HEK293 (cell line): ENCODE measurements at regions not wholly inside any gene's neighbourhood (a gene's known extent, or its start where the extent isn't known, plus 50 kb on each side); places are given as distances from the start of the nearest gene placed in this dataset.

Source experiments
- CTCF ChIA-PET: fragments of 350-600 bp; formaldehyde crosslinking; extraction: SDS; loops from one replicate; lab custom pipeline; 2021; ENCODE audit warnings: antibody characterized with exemption; lab: Yijun Ruan, JAX
- POLR2A ChIA-PET: fragments of 300-600 bp; formaldehyde crosslinking; extraction: SDS; loops from one replicate; lab custom pipeline; 2020; ENCODE audit warnings: antibody characterized with exemption, inconsistent platforms; lab: Yijun Ruan, JAX
- H3K27ac ChIP-seq: fragments of 200-500 bp; sonication (Bioruptor generic); 2 replicates; pipeline ENCODE4 v1.5.1; 2014; ENCODE audit warnings: low read depth, low read length, control low read depth, inconsistent platforms; ENCODE audit errors: extremely low read depth
- H3K36me3 ChIP-seq, 2 experiments: fragments of 200-500 bp in 1 of 2; sonication (Bioruptor generic) in 1 of 2; 1 replicate in 1 of 2; 2 replicates in 1 of 2; pipeline ENCODE4 v1.5.1; 2014 to 2017; ENCODE audit warnings: inconsistent platforms in 2 of 2, low read length in 2 of 2; ENCODE audit not compliant: control insufficient read depth in 2 of 2, insufficient read depth in 1 of 2
- H3K4me1 ChIP-seq: fragments of 200-500 bp; sonication (Bioruptor generic); 2 replicates; pipeline ENCODE4 v1.5.1; 2014; ENCODE audit warnings: mild to moderate bottlenecking, low read length, inconsistent platforms; ENCODE audit not compliant: control insufficient read depth, insufficient read depth
- H3K4me3 ChIP-seq: 2 replicates; pipeline ENCODE4 v1.5.1; 2011; ENCODE audit warnings: low read depth, mild to moderate bottlenecking, control low read depth, low read length, moderate library complexity
- H3K9me3 ChIP-seq: fragments of 200-500 bp; sonication (Bioruptor generic); 2 replicates; pipeline ENCODE4 v1.5.1; 2014; ENCODE audit warnings: low read depth, low read length, inconsistent platforms; ENCODE audit not compliant: control insufficient read depth, insufficient read depth
- GLIS1 ChIP-seq: fragments of 450-650 bp; formaldehyde crosslinking; IDR thresholded peaks from 2 replicates; pipeline ENCODE4 v1.5.1; 2016; ENCODE audit warnings: missing biosample characterization, missing genetic modification characterization
- HOXD13 ChIP-seq: sonication (generic); formaldehyde crosslinking; IDR thresholded peaks from 2 replicates; pipeline ENCODE4 v1.8.0; 2022; ENCODE audit warnings: missing genetic modification reagents, borderline replicate concordance
- OSR2 ChIP-seq: fragments of 450-650 bp; formaldehyde crosslinking; IDR thresholded peaks from 2 replicates; pipeline ENCODE4 v1.5.1; 2016; ENCODE audit warnings: missing biosample characterization, missing genetic modification characterization
- OVOL3 ChIP-seq: fragments of 450-650 bp; formaldehyde crosslinking; IDR thresholded peaks from 2 replicates; pipeline ENCODE4 v1.5.1; 2016; ENCODE audit warnings: missing biosample characterization, missing genetic modification characterization
- SCRT2 ChIP-seq: fragments of 450-650 bp; formaldehyde crosslinking; IDR thresholded peaks from 2 replicates; pipeline ENCODE4 v1.5.1; 2016; ENCODE audit warnings: missing biosample characterization, missing genetic modification characterization
- SP7 ChIP-seq: fragments of 450-650 bp; formaldehyde crosslinking; IDR thresholded peaks from 2 replicates; pipeline ENCODE4 v1.5.1; 2016; ENCODE audit warnings: missing biosample characterization, missing genetic modification characterization
- ZBTB21 ChIP-seq: fragments of 450-650 bp; formaldehyde crosslinking; IDR thresholded peaks from 2 replicates; pipeline ENCODE4 v1.5.1; 2017; ENCODE audit warnings: missing biosample characterization, missing genetic modification characterization
- ZBTB26 ChIP-seq: fragments of 450-650 bp; formaldehyde crosslinking; optimal IDR thresholded peaks from 2 replicates; pipeline ENCODE3; 2016; ENCODE audit warnings: missing biosample characterization, mild to moderate bottlenecking, missing genetic modification characterization
- ZBTB7A ChIP-seq: fragments of 450-650 bp; formaldehyde crosslinking; IDR thresholded peaks from 2 replicates; pipeline ENCODE4 v1.5.1; 2016; ENCODE audit warnings: low read depth, missing biosample characterization, missing genetic modification characterization
- ZNF169 ChIP-seq: fragments of 450-650 bp; formaldehyde crosslinking; IDR thresholded peaks from 2 replicates; pipeline ENCODE4 v1.5.1; 2016; ENCODE audit warnings: missing biosample characterization, missing genetic modification characterization
- ZNF223 ChIP-seq: fragments of 450-650 bp; formaldehyde crosslinking; IDR thresholded peaks from 2 replicates; pipeline ENCODE4 v1.5.1; 2016; ENCODE audit warnings: missing biosample characterization, missing genetic modification characterization
- ZNF37A ChIP-seq: fragments of 450-650 bp; IDR thresholded peaks from 2 replicates; pipeline ENCODE4 v1.5.1; 2018; ENCODE audit warnings: missing biosample characterization, missing genetic modification characterization
- ZNF394 ChIP-seq: fragments of 450-650 bp; formaldehyde crosslinking; IDR thresholded peaks from 2 replicates; pipeline ENCODE4 v1.5.1; 2016; ENCODE audit warnings: missing biosample characterization, missing genetic modification characterization, mild to moderate bottlenecking, moderate library complexity, borderline replicate concordance
- ZNF529 ChIP-seq: fragments of 450-650 bp; formaldehyde crosslinking; IDR thresholded peaks from 2 replicates; pipeline ENCODE4 v1.5.1; 2017; ENCODE audit warnings: missing genetic modification characterization, missing biosample characterization; ENCODE audit not compliant: insufficient replicate concordance
- ZNF555 ChIP-seq: fragments of 450-650 bp; formaldehyde crosslinking; conservative IDR thresholded peaks from 2 replicates; pipeline ENCODE4 v1.5.1; 2017; ENCODE audit warnings: missing biosample characterization, mild to moderate bottlenecking, missing genetic modification characterization, inconsistent platforms
- ZNF610 ChIP-seq: fragments of 450-650 bp; formaldehyde crosslinking; IDR thresholded peaks from 2 replicates; pipeline ENCODE4 v1.5.1; 2016; ENCODE audit warnings: missing biosample characterization, missing genetic modification characterization, borderline replicate concordance
- ZNF621 ChIP-seq: fragments of 450-650 bp; formaldehyde crosslinking; IDR thresholded peaks from 2 replicates; pipeline ENCODE4 v1.5.1; 2017; ENCODE audit warnings: missing biosample characterization, missing genetic modification characterization
- ZNF624 ChIP-seq: fragments of 450-650 bp; formaldehyde crosslinking; IDR thresholded peaks from 2 replicates; pipeline ENCODE4 v1.5.1; 2017; ENCODE audit warnings: missing biosample characterization, missing genetic modification characterization
- ZNF626 ChIP-seq: fragments of 450-650 bp; sonication (Bioruptor Pico); formaldehyde crosslinking; IDR thresholded peaks from 2 replicates; pipeline ENCODE4 v1.5.1; 2018; ENCODE audit warnings: missing biosample characterization, missing genetic modification characterization, inconsistent platforms
- ZNF658 ChIP-seq: fragments of 450-650 bp; formaldehyde crosslinking; IDR thresholded peaks from 2 replicates; pipeline ENCODE4; 2016; ENCODE audit warnings: missing biosample characterization, missing genetic modification characterization
- ZNF791 ChIP-seq: fragments of 450-650 bp; formaldehyde crosslinking; IDR thresholded peaks from 2 replicates; pipeline ENCODE4 v1.5.1; 2016; ENCODE audit warnings: missing biosample characterization, missing genetic modification characterization
- ZNF843 ChIP-seq: fragments of 450-650 bp; formaldehyde crosslinking; IDR thresholded peaks from 2 replicates; pipeline ENCODE4 v1.5.1; 2016; ENCODE audit warnings: missing biosample characterization, missing genetic modification characterization
- ZSCAN4 ChIP-seq: fragments of 450-650 bp; formaldehyde crosslinking; IDR thresholded peaks from 2 replicates; pipeline ENCODE4 v1.5.1; 2017; ENCODE audit warnings: missing biosample characterization, missing genetic modification characterization
- TF ChIP-seq, protein P1 (sequence below): fragments of 450-650 bp; formaldehyde crosslinking; IDR thresholded peaks from 2 replicates; pipeline ENCODE4 v1.5.1; 2017; ENCODE audit warnings: missing biosample characterization, missing genetic modification characterization

- TF ChIP-seq ZNF658 (tag by site-specific recombination) (no peak), ZNF169 (tag by site-specific recombination) (no peak), ZBTB26 (tag by site-specific recombination) (no peak), ZNF621 (tag by site-specific recombination) (no peak), OSR2 (tag by site-specific recombination) (no peak), ZNF223 (no peak), ZNF555 (tag by site-specific recombination) (no peak), ZNF37A (tag by site-specific recombination) (no peak)
- no peaks in the 10 kb centered on the region for H3K9me3 ChIP-seq
- H3K4me1 ChIP-seq: no peaks in the 10 kb centered on the region
- ChIA-PET CTCF (interaction anchor here (0.6 kb wide), 2 partner anchors 711 to 727 kb away, joined by 3 read pairs; no protein-coding TSS in a partner anchor), POLR2A (no interaction called here)
- no peaks in the 10 kb centered on the region for H3K36me3 ChIP-seq
- H3K27ac ChIP-seq: no peak overlapping the region
- no peak overlapping the region for H3K4me3 ChIP-seq
Measured at GRCh38 chr2:12543978-12544558, 172.7 kb upstream of the TRIB2 start.

DNA sequence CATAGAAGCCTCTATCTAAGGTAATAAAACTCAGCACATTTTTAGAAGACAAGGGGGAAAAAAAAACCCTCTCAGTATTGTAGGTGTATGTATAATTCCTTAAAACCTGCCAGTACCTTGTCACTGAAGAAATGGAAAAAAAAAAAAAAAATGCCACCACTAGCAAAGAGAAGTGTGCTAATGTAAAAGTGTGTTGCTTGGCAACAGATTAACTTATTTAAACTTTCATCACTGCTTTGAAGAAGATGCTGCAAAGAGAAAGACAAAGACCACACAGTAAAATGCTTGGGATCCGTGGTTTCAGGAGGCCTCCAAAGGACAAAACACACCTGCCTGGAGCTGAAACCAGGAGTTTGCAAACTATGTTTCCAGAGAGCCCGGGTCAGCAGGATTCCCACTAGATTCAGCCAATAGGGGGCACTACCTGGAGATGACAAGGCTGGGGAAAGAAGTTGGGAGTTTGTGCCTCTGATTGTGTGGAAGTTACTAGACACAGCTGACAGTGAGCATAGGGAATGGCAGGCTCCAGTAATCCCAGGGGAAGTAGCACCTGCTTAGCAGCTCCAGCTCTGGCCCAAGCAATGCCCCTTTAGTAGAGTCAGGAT is 169.1 kb upstream of the TRIB2 start:
- ChIA-PET POLR2A (no interaction called here), CTCF (interaction anchor here (0.6 to 1.6 kb wide), 7 partner anchors 9 to 678 kb away, joined by 3 to 6 read pairs (median 3); no protein-coding TSS in a partner anchor)
- no peak for TF ChIP-seq SCRT2 (tag by site-specific recombination)
- no peak for TF ChIP-seq OVOL3 (tag by site-specific recombination)
- TF ChIP-seq ZNF843 (tag by site-specific recombination): no peak
- TF ChIP-seq ZNF610: no peak
- TF ChIP-seq ZNF791 (tag by site-specific recombination): no peak
- no peak for TF ChIP-seq ZBTB21 (tag by site-specific recombination)
- TF ChIP-seq ZNF37A (tag by site-specific recombination): no peak
- TF ChIP-seq ZNF624 (tag by site-specific recombination): no peak
- TF ChIP-seq ZSCAN4: no peak
- TF ChIP-seq ZNF394 (tag by site-specific recombination): no peak
- TF ChIP-seq, protein P1, sequence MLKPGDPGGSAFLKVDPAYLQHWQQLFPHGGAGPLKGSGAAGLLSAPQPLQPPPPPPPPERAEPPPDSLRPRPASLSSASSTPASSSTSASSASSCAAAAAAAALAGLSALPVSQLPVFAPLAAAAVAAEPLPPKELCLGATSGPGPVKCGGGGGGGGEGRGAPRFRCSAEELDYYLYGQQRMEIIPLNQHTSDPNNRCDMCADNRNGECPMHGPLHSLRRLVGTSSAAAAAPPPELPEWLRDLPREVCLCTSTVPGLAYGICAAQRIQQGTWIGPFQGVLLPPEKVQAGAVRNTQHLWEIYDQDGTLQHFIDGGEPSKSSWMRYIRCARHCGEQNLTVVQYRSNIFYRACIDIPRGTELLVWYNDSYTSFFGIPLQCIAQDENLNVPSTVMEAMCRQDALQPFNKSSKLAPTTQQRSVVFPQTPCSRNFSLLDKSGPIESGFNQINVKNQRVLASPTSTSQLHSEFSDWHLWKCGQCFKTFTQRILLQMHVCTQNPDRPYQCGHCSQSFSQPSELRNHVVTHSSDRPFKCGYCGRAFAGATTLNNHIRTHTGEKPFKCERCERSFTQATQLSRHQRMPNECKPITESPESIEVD (tag by site-specific recombination): no peak
- no peak for TF ChIP-seq ZNF626 (tag by site-specific recombination)
- TF ChIP-seq HOXD13: no peak
- TF ChIP-seq SP7 (tag by site-specific recombination): no peak
- TF ChIP-seq ZNF529 (tag by site-specific recombination): no peak
- no peak for TF ChIP-seq ZNF223
- no peak for TF ChIP-seq ZBTB7A (tag by site-specific recombination)
- no peak for TF ChIP-seq GLIS1 (tag by site-specific recombination)
- no peaks in the 10 kb centered on the region for H3K36me3 ChIP-seq
- H3K9me3 ChIP-seq: no peaks in the 10 kb centered on the region
- H3K27ac ChIP-seq: no peak overlapping the region
- no peaks in the 10 kb centered on the region for H3K4me1 ChIP-seq
- H3K4me3 ChIP-seq: no peak overlapping the region
